ENCODE measurements at regions not wholly inside any gene's neighbourhood (a gene's known extent, or its start where the extent isn't known, plus 50 kb on each side); places are given as distances from the start of the nearest gene placed in this dataset.
"Not testable (repeated sequence)": the region's sequence is repeated elsewhere in the genome, so short reads cannot be mapped to it uniquely, and the experiment has no call there.

- no peak for DNase-seq (ENCODE audit: low read depth in 2 of 2)
Measured at GRCh38 chr9:129435988-129436717, 184.7 kb downstream of the C9orf50 start.

DNA sequence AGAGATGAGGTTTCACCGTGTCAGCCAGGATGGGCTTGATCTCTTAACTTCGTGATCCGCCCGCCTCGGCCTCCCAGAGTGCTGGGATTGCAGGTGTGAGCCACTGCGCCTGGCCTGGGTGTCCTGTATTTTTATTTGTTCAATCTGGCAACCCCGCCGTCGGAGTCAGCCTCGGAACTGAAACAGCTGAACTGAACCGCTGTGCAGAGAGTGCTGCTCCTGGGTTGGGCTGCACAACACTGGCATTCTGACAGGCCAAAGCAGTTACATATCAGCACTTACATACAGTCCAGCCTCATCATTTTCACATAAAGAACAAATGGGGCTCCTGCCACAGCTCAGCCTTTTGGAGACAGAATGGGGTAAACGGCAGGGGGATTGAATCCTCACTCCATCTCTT is 185.6 kb downstream of the C9orf50 start:
- DNase-seq (ENCODE audit: low read depth in 2 of 2), result no peak

DNA sequence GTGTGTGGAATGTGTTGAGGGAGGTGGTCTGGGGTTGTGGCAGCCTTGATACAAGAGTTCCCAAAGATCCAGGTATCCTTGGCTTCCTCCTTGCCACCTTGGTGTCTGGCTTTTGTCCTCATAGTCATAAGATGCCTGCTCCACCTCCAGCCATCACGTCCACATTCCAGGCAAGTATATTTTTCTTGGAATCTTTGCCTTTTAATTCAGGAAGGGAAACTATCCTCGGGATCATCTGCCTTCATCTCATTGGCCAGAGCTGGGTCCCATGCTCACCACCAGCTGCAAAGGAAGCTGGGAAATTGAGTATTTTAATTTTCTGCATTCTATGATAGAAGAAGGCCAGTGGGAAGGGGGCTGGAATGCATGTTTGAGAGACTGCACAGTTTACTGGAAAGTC is 186.7 kb downstream of the C9orf50 start:
- no peak for DNase-seq (ENCODE audit: low read depth in 2 of 2)

- no peak for DNase-seq (ENCODE audit: low read depth in 2 of 2)
Measured at GRCh38 chr9:129432297-129433154, 188.4 kb downstream of the C9orf50 start.

- DNase-seq (ENCODE audit: low read depth in 2 of 2), result no peak
Measured at GRCh38 chr9:129430940-129431643, 189.8 kb downstream of the C9orf50 start.

- DNase-seq (ENCODE audit: low read depth in 2 of 2), result no peak
Measured at GRCh38 chr9:129428864-129429577, 191.9 kb downstream of the C9orf50 start.

DNA sequence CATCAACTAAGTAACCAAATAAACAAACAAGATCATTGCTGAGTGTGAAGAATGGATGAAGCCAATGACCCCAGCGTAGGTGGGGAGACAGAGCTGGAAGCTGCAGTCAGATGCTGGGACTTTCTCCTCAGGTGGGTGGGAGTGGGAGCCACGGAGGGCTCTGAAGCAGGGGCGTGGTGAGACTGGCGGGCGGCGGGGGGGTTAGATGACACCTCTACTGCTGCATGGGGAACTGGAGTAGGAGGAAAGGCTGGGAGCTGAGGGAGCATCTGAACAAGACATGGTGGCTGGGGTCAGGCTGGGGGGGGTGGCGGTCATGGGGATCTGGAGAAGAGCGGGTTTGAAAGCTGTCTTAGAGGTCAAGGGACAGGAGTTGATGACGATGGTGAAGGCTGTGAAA is 193.8 kb downstream of the C9orf50 start:
- no peak for DNase-seq (ENCODE audit: low read depth in 2 of 2)

DNA sequence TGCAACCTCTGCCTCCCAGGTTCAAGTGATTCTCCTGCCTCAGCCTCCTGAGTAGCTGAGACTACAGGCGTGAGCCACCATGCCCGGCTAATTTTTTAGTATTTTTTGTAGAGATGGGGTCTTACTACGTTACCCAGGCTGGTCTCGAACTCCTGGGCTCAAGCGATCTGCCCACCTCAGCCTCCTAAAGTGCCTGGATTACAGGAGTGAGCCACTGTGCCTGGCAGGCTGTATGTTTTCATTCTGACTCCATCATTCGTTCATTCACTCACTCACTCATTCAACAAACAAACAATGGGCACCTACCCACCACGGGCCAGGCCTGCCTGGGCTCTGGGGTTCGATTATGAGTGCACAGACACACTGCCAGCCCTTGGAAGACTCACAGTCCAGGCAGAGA is 197.1 kb downstream of the C9orf50 start:
- DNase-seq (ENCODE audit: low read depth in 2 of 2), result not testable (repeated sequence)

GRCh38 chr9:129423216-129423615 is 197.7 kb downstream of the C9orf50 start:
- DNase-seq (ENCODE audit: low read depth in 2 of 2), result no peak

DNA sequence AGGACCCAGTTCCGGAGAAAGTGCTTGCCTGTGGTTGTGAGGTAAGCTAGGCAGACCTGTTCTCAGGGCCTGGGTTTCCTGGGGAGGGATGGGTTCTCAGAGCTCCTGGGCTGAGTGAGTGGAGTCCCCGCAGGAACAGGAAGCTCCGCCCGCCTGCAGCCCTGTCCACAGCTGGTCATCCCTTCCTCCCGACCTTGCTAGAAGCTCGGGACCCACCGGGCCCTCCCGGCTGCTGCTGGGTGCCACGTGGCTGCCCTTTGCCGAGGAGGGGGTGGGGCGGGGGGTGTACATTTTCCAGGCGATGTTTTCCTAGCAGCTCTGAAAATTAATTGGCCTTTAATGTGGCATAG is 198.1 kb downstream of the C9orf50 start:
- DNase-seq (ENCODE audit: low read depth in 2 of 2), result no peak

DNA sequence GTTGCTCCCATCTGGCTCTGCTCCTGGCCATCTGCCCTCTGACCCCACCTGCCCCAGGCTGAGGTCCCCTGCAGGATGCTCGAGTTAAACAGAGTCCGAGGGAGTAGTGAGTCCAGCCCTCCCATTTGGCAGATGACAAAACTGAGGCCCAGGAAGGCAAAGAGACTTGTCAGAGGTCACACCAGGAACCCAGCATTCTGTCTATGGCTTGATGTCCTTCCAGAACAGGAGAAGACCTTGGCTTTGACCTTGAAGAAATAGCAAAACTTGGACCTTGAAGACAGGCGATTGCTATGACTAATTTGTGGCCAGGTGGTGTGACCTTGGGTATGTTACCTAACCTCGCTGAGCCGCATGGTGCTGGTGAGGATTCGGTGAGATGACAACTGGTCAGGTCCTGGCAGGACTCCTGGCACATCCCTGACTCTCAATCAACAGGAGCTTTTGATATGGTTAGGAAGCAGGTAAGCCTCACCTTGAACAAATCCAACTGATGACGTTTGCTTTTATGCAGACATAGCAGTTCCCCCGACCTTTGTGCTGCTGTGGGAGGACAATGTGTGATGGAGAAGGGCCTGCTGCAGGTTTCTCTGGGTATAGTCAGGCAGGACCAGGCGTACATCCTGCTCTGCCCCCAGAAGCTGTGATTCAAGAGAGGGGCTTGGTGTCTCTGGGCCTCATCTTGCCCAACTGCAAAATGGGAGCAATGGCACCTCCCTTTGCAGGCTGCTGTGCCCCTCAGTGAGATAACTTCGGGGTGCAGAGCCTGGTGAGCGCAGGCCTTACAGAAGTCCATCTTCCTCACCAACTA is 198.7 kb downstream of the C9orf50 start:
- no peak for DNase-seq (ENCODE audit: low read depth in 2 of 2)

- DNase-seq (ENCODE audit: low read depth in 2 of 2), result no peak
Measured at GRCh38 chr9:129421371-129421770, 199.5 kb downstream of the C9orf50 start.

GRCh38 chr9:129420721-129421120 is 200.2 kb downstream of the C9orf50 start:
- DNase-seq (ENCODE audit: low read depth in 2 of 2), result no peak

DNA sequence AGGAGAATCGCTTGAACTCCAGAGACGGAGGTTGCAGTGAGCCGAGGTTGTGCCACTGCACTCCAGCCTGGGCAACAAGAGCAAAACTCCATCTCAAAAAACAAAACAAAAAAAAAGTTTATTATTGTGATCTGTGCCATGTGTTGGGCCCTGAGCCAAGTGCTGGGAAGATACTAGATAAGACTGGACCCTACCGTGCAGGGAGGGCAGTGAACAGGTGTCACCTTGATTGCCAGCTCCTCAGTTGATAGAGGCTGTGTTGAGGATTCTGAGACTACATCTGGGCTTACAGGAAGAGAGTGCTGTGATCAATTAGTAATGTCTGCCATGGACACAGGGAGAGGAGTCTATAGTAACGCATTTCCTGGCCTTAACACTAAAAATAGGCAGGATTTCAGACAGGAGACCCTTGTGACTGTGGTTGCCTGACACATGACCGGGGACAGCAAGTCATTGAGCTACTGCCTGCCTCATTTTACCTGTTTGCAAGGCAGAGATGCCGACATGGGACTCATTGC is 201.5 kb downstream of the C9orf50 start:
- DNase-seq (ENCODE audit: low read depth in 2 of 2), result no peak

- no peak for DNase-seq (ENCODE audit: low read depth in 2 of 2)
Measured at GRCh38 chr9:129418451-129418850, 202.4 kb downstream of the C9orf50 start.

DNA sequence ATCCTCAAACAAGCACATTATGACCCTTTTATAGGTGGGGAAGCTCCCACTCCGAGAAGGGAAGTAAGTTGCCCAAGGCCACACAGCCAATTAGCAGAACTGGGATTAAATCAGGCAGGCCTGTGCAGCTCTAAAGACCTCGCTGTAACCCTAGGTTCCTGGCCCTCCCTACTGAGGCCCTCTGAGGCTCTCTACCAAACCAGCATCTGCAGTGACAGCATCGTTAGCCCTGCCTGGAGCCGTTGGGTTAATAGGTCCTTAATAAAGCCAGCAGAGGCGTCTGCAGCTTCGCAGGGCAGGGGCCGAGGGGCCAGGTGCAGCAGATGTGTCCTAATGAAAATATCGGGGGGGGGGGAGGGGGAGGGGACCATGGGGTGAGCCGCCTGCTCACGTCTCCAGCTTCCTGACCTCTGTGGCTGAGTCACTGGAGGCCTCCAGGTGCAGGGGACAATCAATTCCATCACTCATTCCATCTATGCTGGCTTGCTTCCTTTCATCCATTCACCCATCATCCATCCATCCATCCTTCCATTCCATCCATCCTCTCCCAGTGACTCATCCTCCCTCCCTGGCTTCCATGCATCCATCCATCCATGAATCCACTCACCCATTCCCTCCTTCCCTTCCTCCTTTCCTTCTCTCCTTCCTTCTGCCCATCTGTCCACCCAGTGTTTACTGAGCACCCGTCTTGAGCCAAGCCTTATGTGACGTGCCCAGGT is 203.9 kb downstream of the C9orf50 start:
- no peak for DNase-seq (ENCODE audit: low read depth in 2 of 2)

GRCh38 chr9:129415942-129416651 is 204.8 kb downstream of the C9orf50 start:
- no peak for DNase-seq (ENCODE audit: low read depth in 2 of 2)

DNA sequence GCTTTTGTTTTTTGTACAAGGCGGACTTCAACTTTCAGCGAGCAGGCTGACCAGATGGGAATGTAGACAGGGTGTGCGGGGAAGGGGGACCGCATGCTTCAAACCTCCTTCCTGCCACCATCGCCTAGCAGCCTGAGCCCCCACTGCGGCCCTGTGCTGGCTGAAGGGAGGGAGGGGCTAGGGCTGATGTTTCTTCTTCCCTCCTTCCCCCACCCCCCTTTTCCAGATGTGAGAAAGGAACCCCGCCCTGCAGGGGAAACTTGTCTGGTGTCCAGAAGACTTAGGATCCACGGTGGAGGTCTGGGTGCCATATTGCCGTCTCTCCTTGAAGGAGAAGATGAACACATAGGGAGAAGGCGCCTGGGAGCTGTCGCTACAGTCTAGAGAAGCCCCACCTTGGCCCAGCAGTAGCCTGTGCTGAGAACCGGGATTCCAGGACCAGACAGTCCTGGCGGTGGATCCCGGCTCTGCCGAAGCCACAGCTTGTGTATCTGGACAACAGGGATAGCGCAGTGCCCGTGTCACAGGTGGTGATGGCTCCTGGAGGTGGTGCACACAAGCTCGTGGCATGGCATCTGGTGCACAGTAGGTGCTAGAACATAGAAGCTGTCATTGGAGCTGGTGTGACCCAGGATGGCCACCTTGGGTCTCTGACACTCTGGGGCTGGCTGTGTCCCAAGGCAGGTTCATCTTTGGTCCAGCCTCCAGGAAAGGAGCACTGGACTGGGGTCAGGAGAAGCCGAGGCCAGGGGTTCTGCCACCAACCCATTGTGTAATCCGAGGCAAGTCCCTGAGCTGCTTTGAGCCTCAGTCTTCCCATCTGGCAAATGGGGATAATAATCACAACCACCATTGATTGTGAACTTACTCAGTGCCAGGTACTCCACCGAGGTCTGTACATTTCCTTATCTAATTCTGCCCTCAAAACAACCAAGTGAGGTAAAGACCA is 205.6 kb downstream of the C9orf50 start:
- no peak for DNase-seq (ENCODE audit: low read depth in 2 of 2)
